Muscle layer of duodenum (tissue), 2 donors: ENCODE measurements at regions not wholly inside any gene's neighbourhood (a gene's known extent, or its start where the extent isn't known, plus 50 kb on each side); places are given as distances from the start of the nearest gene placed in this dataset.
"Not testable (repeated sequence)": the region's sequence is repeated elsewhere in the genome, so short reads cannot be mapped to it uniquely, and the experiment has no call there.

ENCODE experiments used
- H3K27ac ChIP-seq: one replicate; pipeline ENCODE4 v1.7.0; 2013; ENCODE audit warnings: mild to moderate bottlenecking, low read length
- H3K27me3 ChIP-seq: one replicate; pipeline ENCODE4 v1.7.0; 2013; ENCODE audit warnings: low read depth, mild to moderate bottlenecking, control low read depth, low read length
- H3K36me3 ChIP-seq, 2 donors: one replicate each; pipeline ENCODE4 v1.7.0; 2013; ENCODE audit warnings: low read length in 2 of 2, control low read depth in 1 of 2, mild to moderate bottlenecking in 1 of 2; ENCODE audit not compliant: insufficient read depth in 2 of 2, control insufficient read depth in 1 of 2
- H3K4me1 ChIP-seq, 2 donors: one replicate each; pipeline ENCODE4 v1.7.0; 2013; ENCODE audit warnings: low read length in 2 of 2, mild to moderate bottlenecking in 2 of 2, control low read depth in 1 of 2, moderate library complexity in 1 of 2; ENCODE audit not compliant: insufficient read depth in 2 of 2, control insufficient read depth in 1 of 2
- H3K4me3 ChIP-seq, 2 donors: one replicate each; pipeline ENCODE4 v1.7.0; 2013; ENCODE audit warnings: low read length in 2 of 2, low read depth in 1 of 2, mild to moderate bottlenecking in 1 of 2
- H3K9me3 ChIP-seq, 2 donors: one replicate each; pipeline ENCODE4 v1.7.0; 2013; ENCODE audit warnings: low read length in 2 of 2, control low read depth in 1 of 2, mild to moderate bottlenecking in 1 of 2; ENCODE audit not compliant: control insufficient read depth in 1 of 2
- donor health status: healthy.

DNA sequence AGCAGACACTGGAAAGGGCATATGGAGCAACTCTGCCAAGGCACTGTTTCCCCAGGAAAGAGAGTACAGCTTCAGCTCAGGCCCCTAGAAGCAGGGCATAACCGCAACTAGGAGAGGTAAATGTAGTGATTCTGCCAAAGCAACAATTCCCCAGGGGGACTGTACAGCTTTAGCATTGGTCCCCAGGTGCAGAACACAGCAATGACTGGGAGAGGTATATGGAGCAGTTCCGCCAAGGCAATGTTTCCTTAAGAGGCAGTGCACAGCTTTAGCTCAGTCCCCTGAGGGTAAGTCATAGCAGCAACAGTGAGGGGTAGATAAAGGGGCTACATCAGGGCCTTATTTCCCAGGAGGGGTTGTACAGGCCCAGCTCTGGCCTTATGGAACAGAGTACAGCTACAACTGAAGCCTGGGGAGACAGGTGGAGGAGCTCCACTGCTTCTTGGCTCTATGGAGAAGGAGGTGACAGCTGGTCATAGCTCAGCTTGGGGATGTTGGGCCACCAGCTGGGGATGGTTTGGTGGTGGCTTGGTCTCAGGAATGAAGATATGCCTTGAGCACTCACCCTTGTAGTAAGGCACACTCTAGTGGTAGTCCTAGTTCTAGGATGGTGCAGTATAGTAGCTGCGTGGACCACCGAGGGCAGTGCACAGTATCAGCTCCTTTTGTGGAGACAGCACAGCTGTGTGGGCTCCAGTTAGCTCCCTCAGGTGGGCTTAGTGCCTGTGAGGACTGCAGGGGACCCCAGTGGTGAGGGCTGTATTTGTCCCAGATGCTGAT lies 582.7 kb downstream of the PTPRC start:
- H3K9me3 ChIP-seq: no peaks in the 10 kb centered on the region
- no peaks in the 10 kb centered on the region for H3K36me3 ChIP-seq

DNA sequence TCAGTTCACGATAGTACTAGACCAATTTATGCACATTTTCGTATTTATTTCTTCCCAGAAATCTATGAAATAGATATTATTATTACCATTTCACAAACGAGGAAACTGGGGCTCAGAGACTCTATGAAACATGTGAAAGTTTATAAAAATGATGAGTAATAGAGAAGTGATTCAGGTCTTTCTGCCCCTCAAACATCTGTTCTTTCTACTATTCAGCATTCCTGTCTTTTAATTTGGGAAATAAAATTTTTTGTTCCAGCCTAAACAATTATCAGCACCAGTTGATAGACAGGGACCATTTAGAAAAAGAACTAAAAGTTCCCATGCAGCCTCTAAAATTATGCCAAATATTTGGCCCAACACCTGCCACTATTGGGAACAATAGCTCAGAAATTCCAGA lies 585.1 kb downstream of the PTPRC start:
- Histone ChIP-seq H3K4me3 (no peak overlapping the region), H3K27me3 (no peaks in the 10 kb centered on the region), H3K27ac (no peak overlapping the region), H3K36me3 (no peaks in the 10 kb centered on the region), H3K4me1 (no peaks in the 10 kb centered on the region), H3K9me3 (no peaks in the 10 kb centered on the region)

More for the DNA sequence above, 582.7 kb downstream of the PTPRC start:
- Histone ChIP-seq H3K4me1 (no peaks in the 10 kb centered on the region), H3K4me3 (no peak overlapping the region), H3K27ac (no peak overlapping the region), H3K27me3 (no peaks in the 10 kb centered on the region)

- H3K36me3 ChIP-seq: no peaks in the 10 kb centered on the region
- H3K4me3 ChIP-seq: no peak overlapping the region
- no peak overlapping the region for H3K27ac ChIP-seq
- no peaks in the 10 kb centered on the region for H3K9me3 ChIP-seq
- no peaks in the 10 kb centered on the region for H3K27me3 ChIP-seq
- H3K4me1 ChIP-seq: no peaks in the 10 kb centered on the region
Observed at GRCh38 chr1:199226163-199226562, 587.3 kb downstream of the PTPRC start.

DNA sequence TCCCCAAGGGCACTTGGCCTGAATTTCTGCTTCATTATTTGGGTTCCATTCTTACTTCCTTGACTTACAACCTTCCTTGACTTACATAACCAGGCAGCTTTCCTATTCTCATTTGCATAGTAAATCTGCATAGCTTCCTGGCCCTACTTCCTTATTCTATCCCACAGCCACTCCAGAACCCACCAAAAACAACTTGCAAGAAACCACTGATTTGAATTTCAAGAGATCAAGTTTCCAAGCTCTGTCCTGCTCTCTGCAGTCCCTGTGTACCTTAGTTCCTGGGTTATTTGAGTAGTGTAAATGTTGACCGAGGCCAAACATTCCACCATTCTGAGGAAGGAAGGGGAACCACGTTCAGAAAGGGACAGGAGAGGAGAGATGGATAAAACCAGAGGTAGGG lies 603.3 kb downstream of the PTPRC start:
- no peaks in the 10 kb centered on the region for H3K36me3 ChIP-seq
- H3K9me3 ChIP-seq: no peaks in the 10 kb centered on the region
- no peak overlapping the region for H3K27ac ChIP-seq
- no peak overlapping the region for H3K4me3 ChIP-seq
- H3K27me3 ChIP-seq: no peaks in the 10 kb centered on the region
- H3K4me1 ChIP-seq: no peaks in the 10 kb centered on the region

- Histone ChIP-seq H3K27me3 (no peaks in the 10 kb centered on the region), H3K9me3 (no peaks in the 10 kb centered on the region), H3K4me3 (no peak overlapping the region), H3K36me3 (no peaks in the 10 kb centered on the region), H3K4me1 (no peaks in the 10 kb centered on the region), H3K27ac (no peak overlapping the region)
Observed at GRCh38 chr1:199242601-199243000, 603.8 kb downstream of the PTPRC start.

DNA sequence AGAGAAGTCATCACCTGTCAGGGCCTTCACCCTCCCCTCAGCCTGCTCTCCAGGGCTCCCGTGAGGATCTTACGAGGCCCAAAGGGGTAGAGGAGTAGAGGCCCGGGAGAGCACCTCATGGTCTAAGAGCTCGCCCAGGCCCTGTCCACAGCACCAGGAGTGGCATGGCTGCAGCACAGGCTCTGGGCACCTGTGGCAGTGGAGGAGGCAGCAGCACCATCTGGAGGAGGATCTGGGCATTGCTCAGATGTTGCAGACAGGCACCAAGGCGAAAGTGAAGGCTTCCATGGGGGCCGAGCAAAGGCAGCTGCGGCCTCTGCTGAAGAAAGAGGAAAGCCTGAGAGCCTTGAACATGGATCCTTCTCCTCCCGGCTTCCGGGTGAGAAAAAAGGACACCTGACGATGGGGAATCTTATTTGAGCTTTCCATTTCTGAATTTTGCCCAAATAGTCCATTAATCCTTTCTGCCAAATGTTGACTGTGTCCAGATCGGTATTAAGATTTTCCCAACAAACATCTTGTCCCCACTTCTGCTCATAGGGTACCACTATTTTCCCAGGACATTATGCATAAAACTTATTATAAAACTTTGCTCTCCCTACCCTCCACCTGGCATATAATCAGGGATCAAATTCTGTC lies 604.7 kb downstream of the PTPRC start:
- Histone ChIP-seq H3K27ac (no peak overlapping the region), H3K36me3 (no peaks in the 10 kb centered on the region), H3K9me3 (no peaks in the 10 kb centered on the region), H3K4me1 (no peaks in the 10 kb centered on the region), H3K4me3 (no peak overlapping the region), H3K27me3 (no peaks in the 10 kb centered on the region)

GRCh38 chr1:199245946-199246345 lies 607.1 kb downstream of the PTPRC start:
- Histone ChIP-seq H3K4me1 (no peaks in the 10 kb centered on the region), H3K27me3 (no peaks in the 10 kb centered on the region), H3K27ac (no peak overlapping the region), H3K4me3 (no peak overlapping the region), H3K36me3 (no peaks in the 10 kb centered on the region), H3K9me3 (no peaks in the 10 kb centered on the region)

DNA sequence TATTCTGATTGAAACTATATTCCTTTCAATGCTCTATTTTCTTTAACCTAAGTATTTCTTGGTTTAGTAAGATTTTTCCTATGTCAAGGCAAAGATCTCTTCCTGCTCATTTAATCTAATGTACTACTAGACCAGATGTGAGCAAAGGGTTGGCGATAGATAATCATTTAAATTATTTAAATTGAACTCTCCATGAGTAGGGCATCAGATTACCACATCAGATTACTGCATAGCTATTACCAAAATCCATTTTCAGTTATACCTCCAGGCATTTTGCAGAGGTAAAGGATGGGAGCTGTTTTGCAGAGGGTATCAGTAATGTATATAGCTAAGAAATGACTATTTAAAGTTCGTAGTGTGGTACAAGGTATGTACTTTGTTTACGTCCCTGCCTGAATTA lies 607.9 kb downstream of the PTPRC start:
- H3K4me3 ChIP-seq: no peak overlapping the region
- H3K9me3 ChIP-seq: no peaks in the 10 kb centered on the region
- H3K27ac ChIP-seq: no peak overlapping the region
- H3K4me1 ChIP-seq: no peaks in the 10 kb centered on the region
- no peaks in the 10 kb centered on the region for H3K36me3 ChIP-seq
- no peaks in the 10 kb centered on the region for H3K27me3 ChIP-seq

- no peaks in the 10 kb centered on the region for H3K27me3 ChIP-seq
- H3K4me3 ChIP-seq: no peak overlapping the region
- no peaks in the 10 kb centered on the region for H3K9me3 ChIP-seq
- no peaks in the 10 kb centered on the region for H3K4me1 ChIP-seq
- no peaks in the 10 kb centered on the region for H3K36me3 ChIP-seq
- no peak overlapping the region for H3K27ac ChIP-seq
Observed at GRCh38 chr1:199247891-199248290, 609.1 kb downstream of the PTPRC start.

DNA sequence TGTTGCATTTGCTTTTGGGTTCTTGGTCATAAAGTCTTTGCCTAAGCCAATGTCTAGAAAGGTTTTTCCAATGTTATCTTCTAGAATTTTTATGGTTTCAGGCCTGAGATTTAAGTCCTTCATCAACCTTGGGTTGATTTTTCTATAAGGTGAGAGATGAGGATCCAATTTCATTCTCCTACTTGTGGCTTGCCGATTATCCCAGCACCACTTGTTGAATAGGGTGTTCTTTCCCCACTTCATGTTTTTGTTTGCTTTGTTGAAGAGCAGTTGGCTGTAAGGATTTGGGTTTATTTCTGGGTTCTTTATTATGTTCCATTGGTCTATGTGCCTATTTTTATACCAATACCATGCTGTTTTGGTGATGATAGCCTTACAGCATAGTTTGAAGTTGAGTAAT lies 615.2 kb downstream of the PTPRC start:
- not testable (repeated sequence) for H3K27me3 ChIP-seq, H3K4me1 ChIP-seq, H3K4me3 ChIP-seq, H3K9me3 ChIP-seq, H3K36me3 ChIP-seq, H3K27ac ChIP-seq

GRCh38 chr1:199261328-199261727 lies 622.5 kb downstream of the PTPRC start:
- Histone ChIP-seq H3K27ac (no peak overlapping the region), H3K9me3 (peaks cover 0 to 3% of the 10 kb centered on the region in 2 donors), H3K27me3 (no peaks in the 10 kb centered on the region), H3K4me3 (no peak overlapping the region), H3K4me1 (no peaks in the 10 kb centered on the region), H3K36me3 (no peaks in the 10 kb centered on the region)

GRCh38 chr1:199264283-199264682 lies 625.4 kb downstream of the PTPRC start:
- Histone ChIP-seq H3K9me3 (no peaks in the 10 kb centered on the region), H3K36me3 (no peaks in the 10 kb centered on the region), H3K4me3 (no peak overlapping the region), H3K4me1 (no peaks in the 10 kb centered on the region), H3K27me3 (no peaks in the 10 kb centered on the region), H3K27ac (no peak overlapping the region)
